ENCODE measurements at regions not wholly inside any gene's neighbourhood (a gene's known extent, or its start where the extent isn't known, plus 50 kb on each side); places are given as distances from the start of the nearest gene placed in this dataset.
"Not testable (repeated sequence)": the region's sequence is repeated elsewhere in the genome, so short reads cannot be mapped to it uniquely, and the experiment has no call there.

GRCh38 chr15:23983500-23984259, 296.6 kb upstream of the NDN start:
- DNase-seq = no peak

GRCh38 chr15:23994273-23994672, 307.2 kb upstream of the NDN start:
- DNase-seq = no peak

GRCh38 chr15:23998056-23998455, 311.0 kb upstream of the NDN start:
- no peak for DNase-seq

- DNase-seq = no peak
These were observed 321.4 kb upstream of the NDN start for GRCh38 chr15:24008476-24008875.

- DNase-seq = no peak
These were observed 330.4 kb upstream of the NDN start for GRCh38 chr15:24017470-24017869.

- DNase-seq = no peak
These were observed 352.6 kb upstream of the NDN start for GRCh38 chr15:24039683-24040082.

GRCh38 chr15:24054547-24055245, 367.6 kb upstream of the NDN start:
- no peak for DNase-seq

- DNase-seq = no peak
These were observed 380.8 kb upstream of the NDN start for GRCh38 chr15:24067733-24068501.

GRCh38 chr15:24075420-24076089, 388.4 kb upstream of the NDN start:
- no peak for DNase-seq

- DNase-seq = no peak
These were observed 389.1 kb upstream of the NDN start for GRCh38 chr15:24076090-24076784.

- DNase-seq = no peak
These were observed 391.4 kb upstream of the NDN start for GRCh38 chr15:24078310-24079029.

GRCh38 chr15:24088941-24089340, 401.8 kb upstream of the NDN start:
- not testable (repeated sequence) for DNase-seq

GRCh38 chr15:24101503-24101902, 414.4 kb upstream of the NDN start:
- DNase-seq = not testable (repeated sequence)

GRCh38 chr15:24107524-24107923, 420.4 kb upstream of the NDN start:
- DNase-seq = not testable (repeated sequence)

GRCh38 chr15:24107948-24108347, 420.8 kb upstream of the NDN start:
- not testable (repeated sequence) for DNase-seq

- not testable (repeated sequence) for DNase-seq
These were observed 421.2 kb upstream of the NDN start for GRCh38 chr15:24108349-24108748.

- not testable (repeated sequence) for DNase-seq
These were observed 452.5 kb upstream of the NDN start for GRCh38 chr15:24139622-24140021.

- not testable (repeated sequence) for DNase-seq
These were observed 458.0 kb upstream of the NDN start for GRCh38 chr15:24145070-24145469.

- DNase-seq = no peak
These were observed 459.1 kb upstream of the NDN start for GRCh38 chr15:24146251-24146650.

GRCh38 chr15:24150542-24150941, 463.4 kb upstream of the NDN start:
- no peak for DNase-seq

- not testable (repeated sequence) for DNase-seq
These were observed 471.2 kb upstream of the NDN start for GRCh38 chr15:24158306-24158705.

- not testable (repeated sequence) for DNase-seq
These were observed 478.4 kb upstream of the NDN start for GRCh38 chr15:24165512-24165911.
